HAP-1 (cell line): ENCODE measurements at regions not wholly inside any gene's neighbourhood (a gene's known extent, or its start where the extent isn't known, plus 50 kb on each side); places are given as distances from the start of the nearest gene placed in this dataset.
"Not testable (repeated sequence)": the region's sequence is repeated elsewhere in the genome, so short reads cannot be mapped to it uniquely, and the experiment has no call there.

Experiments used
- DNase-seq, 2 experiments: peaks; one replicate each; pipeline ENCODE4 v3.0.0-alpha.2; 2016 to 2020; ENCODE audit warnings: low spot score in 2 of 2
- H3K27me3 ChIP-seq: fragments of 250-450 bp; sonication (Bioruptor Pico); 2 replicates; pipeline ENCODE4 v1.5.1; 2020; ENCODE audit warnings: low read depth, mild to moderate bottlenecking, moderate library complexity
- H3K36me3 ChIP-seq: fragments of 250-450 bp; sonication (Bioruptor Pico); replicated peaks from 2 replicates; pipeline ENCODE4 v1.5.1; 2020; ENCODE audit warnings: mild to moderate bottlenecking
- H3K4me1 ChIP-seq: fragments of 250-450 bp; sonication (Bioruptor Pico); 2 replicates; pipeline ENCODE4 v1.5.1; 2020; ENCODE audit warnings: mild to moderate bottlenecking
- H3K4me3 ChIP-seq: fragments of 250-450 bp; sonication (Bioruptor Pico); 2 replicates; pipeline ENCODE4 v1.5.1; 2020; ENCODE audit warnings: mild to moderate bottlenecking, moderate library complexity
- H3K9me3 ChIP-seq: fragments of 250-450 bp; sonication (Bioruptor Pico); 2 replicates; pipeline ENCODE4 v1.5.1; 2020; ENCODE audit warnings: mild to moderate bottlenecking, moderate library complexity
- in situ Hi-C: fragments of 300-500 bp; cut with MboI; formaldehyde crosslinking; loops from 3 replicates; pipeline ENCODE4 v1.14.3; 2020; ENCODE audit warnings: low sequenced_read_pairs, inconsistent platforms, mixed read lengths

GRCh38 chr9:38518826-38519225 is 94.6 kb upstream of the IGFBPL1 start:
- no peaks in the 10 kb centered on the region for H3K9me3 ChIP-seq
- in situ Hi-C loops = no loop called here
- no peaks in the 10 kb centered on the region for H3K36me3 ChIP-seq
- no peak for DNase-seq
- H3K4me1 ChIP-seq = no peaks in the 10 kb centered on the region
- H3K4me3 ChIP-seq = no peak overlapping the region
- no peaks in the 10 kb centered on the region for H3K27me3 ChIP-seq

DNA sequence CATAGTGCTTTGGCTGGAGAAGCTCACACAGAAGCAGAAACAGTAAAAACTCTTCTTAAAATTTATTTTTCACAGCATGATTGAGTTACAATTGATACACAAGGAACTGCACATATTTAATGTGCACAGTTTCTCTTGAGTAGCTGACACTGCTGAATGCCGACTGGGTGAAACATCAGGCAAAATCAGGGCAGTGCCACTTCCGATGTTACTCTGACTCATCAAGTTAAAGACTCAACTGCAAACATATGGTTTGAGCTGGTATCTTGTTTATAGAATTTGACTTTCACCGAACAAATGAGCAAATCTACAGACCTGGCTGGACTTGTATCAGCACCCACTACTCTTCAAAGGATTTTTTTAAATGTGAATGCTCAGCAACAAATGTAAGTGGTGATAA is 92.0 kb upstream of the IGFBPL1 start:
- H3K36me3 ChIP-seq, H3K27me3 ChIP-seq, H3K4me3 ChIP-seq, DNase-seq, H3K9me3 ChIP-seq, in situ Hi-C loops, H3K4me1 ChIP-seq: not testable (repeated sequence)

DNA sequence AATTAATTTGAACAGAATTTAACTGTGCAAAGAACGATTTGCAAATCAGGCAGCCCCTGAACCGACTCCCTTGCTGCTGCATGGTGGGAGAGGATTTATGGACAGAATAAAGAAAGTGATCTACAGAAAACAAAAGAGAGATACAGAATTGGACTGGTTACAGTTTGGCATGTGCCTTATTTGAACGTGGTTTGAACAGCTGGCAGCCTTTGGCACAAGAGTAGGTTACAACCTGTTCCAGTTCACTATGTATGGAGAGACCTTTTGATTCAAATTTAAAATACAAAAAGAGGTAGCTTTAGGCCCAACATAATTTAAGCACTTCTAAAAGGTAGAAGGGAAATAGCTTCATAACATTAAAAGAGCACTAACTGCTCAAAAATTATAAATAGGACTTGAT is 90.8 kb upstream of the IGFBPL1 start:
- H3K27me3 ChIP-seq, H3K4me1 ChIP-seq, in situ Hi-C loops, DNase-seq, H3K36me3 ChIP-seq, H3K4me3 ChIP-seq, H3K9me3 ChIP-seq: not testable (repeated sequence)

GRCh38 chr9:38510340-38510739 is 86.1 kb upstream of the IGFBPL1 start:
- in situ Hi-C loops = not testable (repeated sequence)

DNA sequence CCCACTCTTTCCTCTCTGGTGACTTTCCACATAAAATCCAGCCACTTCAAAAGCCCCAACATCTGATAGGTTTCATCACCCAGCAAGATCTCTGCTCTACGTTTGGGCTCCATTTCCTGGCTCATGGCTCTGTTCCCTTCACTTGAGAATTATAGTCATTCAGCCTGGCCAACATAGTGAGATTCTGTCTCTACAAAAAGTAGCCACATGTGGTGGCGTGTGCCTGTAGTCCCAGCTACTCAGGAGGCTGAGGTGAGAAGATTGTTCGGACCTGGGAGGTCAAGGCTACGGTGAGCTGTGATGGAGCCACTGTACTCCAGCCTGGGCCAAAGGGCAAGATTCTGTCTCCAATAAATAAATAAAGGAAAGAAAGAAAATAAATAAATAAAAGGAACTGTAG is 83.3 kb upstream of the IGFBPL1 start:
- Histone ChIP-seq H3K4me1 (no peaks in the 10 kb centered on the region), H3K27me3 (no peaks in the 10 kb centered on the region), H3K36me3 (no peaks in the 10 kb centered on the region), H3K9me3 (no peaks in the 10 kb centered on the region), H3K4me3 (no peak overlapping the region)
- in situ Hi-C loops = no loop called here
- DNase-seq = no peak

More at GRCh38 chr9:38510340-38510739, 86.1 kb upstream of the IGFBPL1 start:
- not testable (repeated sequence) for H3K9me3 ChIP-seq, H3K4me1 ChIP-seq, H3K36me3 ChIP-seq, DNase-seq, H3K4me3 ChIP-seq, H3K27me3 ChIP-seq

GRCh38 chr9:38500171-38500570 is 75.9 kb upstream of the IGFBPL1 start:
- in situ Hi-C loops, H3K4me3 ChIP-seq, DNase-seq, H3K9me3 ChIP-seq, H3K27me3 ChIP-seq, H3K36me3 ChIP-seq, H3K4me1 ChIP-seq: not testable (repeated sequence)

- H3K9me3 ChIP-seq, H3K27me3 ChIP-seq, H3K4me1 ChIP-seq, H3K4me3 ChIP-seq, in situ Hi-C loops, H3K36me3 ChIP-seq: not testable (repeated sequence)
- peak in 1 of 2 experiments; percentile 5 for DNase-seq
These were observed 74.3 kb upstream of the IGFBPL1 start for GRCh38 chr9:38498551-38498950.

- Histone ChIP-seq H3K36me3 (no peaks in the 10 kb centered on the region), H3K27me3 (no peaks in the 10 kb centered on the region), H3K4me3 (no peak overlapping the region), H3K4me1 (no peaks in the 10 kb centered on the region), H3K9me3 (peaks cover 3% of the 10 kb centered on the region; the same call in 1 of the 2 replicates)
- in situ Hi-C loops = no loop called here
- DNase-seq = no peak
These were observed 64.8 kb upstream of the IGFBPL1 start for GRCh38 chr9:38489057-38489456.

GRCh38 chr9:38488156-38488698 is 64.0 kb upstream of the IGFBPL1 start:
- H3K4me1 ChIP-seq = no peaks in the 10 kb centered on the region
- no peak overlapping the region for H3K4me3 ChIP-seq
- H3K9me3 ChIP-seq = peaks cover 3% of the 10 kb centered on the region; the same call in 1 of the 2 replicates
- in situ Hi-C loops = no loop called here
- no peak for DNase-seq
- no peaks in the 10 kb centered on the region for H3K27me3 ChIP-seq
- no peaks in the 10 kb centered on the region for H3K36me3 ChIP-seq

DNA sequence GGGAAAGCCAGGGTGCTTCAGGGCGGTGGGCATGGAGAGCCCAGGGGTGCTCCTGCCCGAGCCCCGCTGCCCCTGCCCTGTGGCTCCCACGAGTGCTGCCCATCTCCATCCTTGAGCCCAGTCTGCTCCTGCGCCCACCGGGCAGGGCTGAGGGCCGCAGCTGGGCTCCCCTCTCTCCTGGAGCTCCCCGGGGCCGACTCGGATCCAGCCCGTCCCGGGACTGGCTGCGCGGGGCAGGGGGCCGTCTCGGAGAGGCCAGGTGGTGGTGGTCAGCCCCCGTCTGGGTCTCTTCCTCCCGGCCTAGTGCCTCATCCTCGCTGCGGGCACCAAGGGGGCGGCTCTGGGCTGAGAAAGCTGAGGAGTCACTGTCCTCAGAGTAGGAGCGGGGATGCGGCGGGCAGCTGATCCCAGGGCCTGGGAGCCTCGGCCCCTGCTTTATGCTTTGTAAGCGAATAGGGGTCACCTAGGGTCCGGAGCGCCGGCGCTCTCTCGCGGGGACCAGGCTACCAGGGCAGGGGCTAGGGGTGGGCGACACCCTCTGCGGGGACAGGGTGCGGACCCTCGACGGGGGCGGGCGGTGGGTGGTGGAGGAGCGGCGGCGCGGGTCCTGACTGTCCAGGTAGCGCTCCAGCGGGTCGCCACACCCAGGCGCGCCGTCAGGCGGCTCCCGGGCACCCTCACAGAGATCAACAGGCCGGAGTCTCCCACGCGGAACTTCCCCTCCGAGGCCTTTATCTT is 63.3 kb upstream of the IGFBPL1 start:
- DNase-seq, H3K4me3 ChIP-seq, H3K4me1 ChIP-seq, H3K27me3 ChIP-seq, H3K36me3 ChIP-seq, H3K9me3 ChIP-seq, in situ Hi-C loops: not testable (repeated sequence)

DNA sequence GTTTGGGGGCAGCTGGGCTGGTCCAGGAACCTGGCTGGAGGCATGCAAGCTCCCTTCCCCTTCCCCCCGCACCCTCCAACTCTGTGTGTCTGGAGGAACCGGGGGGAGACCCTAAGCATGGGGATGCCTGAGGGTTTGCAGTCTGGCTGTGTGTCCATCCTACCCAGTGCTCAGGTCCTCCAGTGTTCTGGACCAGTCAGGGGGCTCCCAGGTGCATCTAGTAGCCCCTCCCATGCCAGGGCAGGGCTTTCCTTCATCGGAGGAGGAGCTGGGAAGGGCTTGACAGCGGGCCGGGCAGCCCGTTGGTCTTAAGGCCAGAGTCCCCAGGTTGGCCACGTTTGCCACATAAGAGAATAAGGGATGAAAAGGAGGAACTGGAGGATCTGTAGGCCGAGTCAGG is 62.6 kb upstream of the IGFBPL1 start:
- H3K4me1 ChIP-seq = no peaks in the 10 kb centered on the region
- in situ Hi-C loops = no loop called here

GRCh38 chr9:38486056-38486615 is 61.9 kb upstream of the IGFBPL1 start:
- DNase-seq = no peak
- no peaks in the 10 kb centered on the region for H3K9me3 ChIP-seq
- H3K27me3 ChIP-seq = no peaks in the 10 kb centered on the region
- no peaks in the 10 kb centered on the region for H3K4me1 ChIP-seq
- in situ Hi-C loops = no loop called here
- H3K4me3 ChIP-seq = no peak overlapping the region
- no peaks in the 10 kb centered on the region for H3K36me3 ChIP-seq

More for the DNA sequence above, 62.6 kb upstream of the IGFBPL1 start:
- no peak for DNase-seq
- Histone ChIP-seq H3K9me3 (peaks cover 2% of the 10 kb centered on the region; the same call in 1 of the 2 replicates), H3K36me3 (no peaks in the 10 kb centered on the region), H3K27me3 (no peaks in the 10 kb centered on the region), H3K4me3 (no peak overlapping the region)

DNA sequence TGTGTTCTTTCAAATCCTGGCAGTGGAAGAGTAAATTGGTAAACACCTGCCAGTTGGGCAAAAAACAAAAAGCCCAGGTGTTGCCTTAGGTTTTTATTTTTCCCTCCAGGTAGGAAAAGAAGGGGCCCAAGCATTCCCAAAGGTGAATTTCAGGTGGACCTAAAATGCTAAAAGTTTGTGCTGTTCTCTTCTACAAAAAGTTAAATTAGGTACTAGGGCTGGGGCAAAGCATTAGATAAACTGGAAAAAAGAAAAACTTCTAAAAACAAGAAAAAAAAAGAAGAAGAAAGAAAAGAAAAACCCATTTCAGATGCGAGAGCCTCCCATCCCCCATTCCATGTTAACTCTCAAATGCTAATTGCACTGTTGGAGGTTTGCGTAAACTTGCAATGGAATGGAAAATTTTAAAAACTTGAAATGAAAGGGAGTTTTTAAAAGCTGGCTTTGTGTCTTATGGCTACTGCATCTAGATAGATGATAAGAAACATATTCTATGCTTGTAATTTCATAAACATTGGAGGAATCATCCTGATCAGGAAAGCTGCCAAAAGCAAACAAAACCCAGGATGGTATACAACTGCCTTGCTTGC is 59.9 kb upstream of the IGFBPL1 start:
- DNase-seq = peak in 1 of 2 experiments; percentile 13
- H3K4me1 ChIP-seq, H3K9me3 ChIP-seq, H3K4me3 ChIP-seq, H3K36me3 ChIP-seq, in situ Hi-C loops, H3K27me3 ChIP-seq: not testable (repeated sequence)

GRCh38 chr9:38482918-38483592 is 58.8 kb upstream of the IGFBPL1 start:
- in situ Hi-C loops = no loop called here
- Histone ChIP-seq H3K4me3 (no peak overlapping the region), H3K36me3 (no peaks in the 10 kb centered on the region), H3K27me3 (no peaks in the 10 kb centered on the region), H3K4me1 (no peaks in the 10 kb centered on the region), H3K9me3 (no peaks in the 10 kb centered on the region)
- no peak for DNase-seq
